ENCODE measurements at regions not wholly inside any gene's neighbourhood (a gene's known extent, or its start where the extent isn't known, plus 50 kb on each side); places are given as distances from the start of the nearest gene placed in this dataset.

GRCh38 chr21:41068496-41068895 lies 99.5 kb upstream of the BACE2 start:
- Histone ChIP-seq H3K9me3 (no peaks in the 10 kb centered on the region), H3K27me3 (no peaks in the 10 kb centered on the region), H3K36me3 (ENCODE audit: low read depth, missing control alignments) (no peaks in the 10 kb centered on the region), H3K27ac (no peak overlapping the region), H3K4me1 (no peaks in the 10 kb centered on the region), H3K4me3 (no peak overlapping the region)
- no peak for DNase-seq
- TF ChIP-seq POLR2A (IDR thresholded peaks at IDR 0.05) (no peak), CTCF (IDR thresholded peaks at IDR 0.05) (no peak)
- intact Hi-C loops (cut with DNase I; ENCODE audit: low total_unique reads) = no loop called here
- WGBS, 2 donors = 29 to 47% methylated on average over 7 of the region's 7 CpGs

GRCh38 chr21:41068967-41069642 lies 98.9 kb upstream of the BACE2 start:
- 11% methylated on average over 22 to 30 of the region's 30 CpGs for WGBS, 2 donors
- intact Hi-C loops (cut with DNase I; ENCODE audit: low total_unique reads) = no loop called here
- H3K4me3 ChIP-seq = no peak overlapping the region

GRCh38 chr21:41070284-41070683 lies 97.7 kb upstream of the BACE2 start:
- 74 to 78% methylated on average over 2 of the region's 2 CpGs for WGBS, 2 donors
- no peaks in the 10 kb centered on the region for H3K4me1 ChIP-seq
- no peak overlapping the region for H3K4me3 ChIP-seq
- TF ChIP-seq POLR2A (IDR thresholded peaks at IDR 0.05) (no peak), CTCF (IDR thresholded peaks at IDR 0.05) (no peak)
- H3K36me3 ChIP-seq (ENCODE audit: low read depth, missing control alignments) = no peaks in the 10 kb centered on the region
- H3K27ac ChIP-seq = no peak overlapping the region
- no peaks in the 10 kb centered on the region for H3K9me3 ChIP-seq
- no peaks in the 10 kb centered on the region for H3K27me3 ChIP-seq
- intact Hi-C loops (cut with DNase I; ENCODE audit: low total_unique reads) = no loop called here
- no peak for DNase-seq

More at GRCh38 chr21:41068967-41069642, 98.9 kb upstream of the BACE2 start:
- peak; percentile 93 for DNase-seq
- no peak overlapping the region for H3K27ac ChIP-seq
- H3K9me3 ChIP-seq = no peaks in the 10 kb centered on the region
- TF ChIP-seq POLR2A (IDR thresholded peaks at IDR 0.05) = no peak
- TF ChIP-seq CTCF (IDR thresholded peaks at IDR 0.05) = peak; percentile 38 to 77 (median 74)
- H3K36me3 ChIP-seq (ENCODE audit: low read depth, missing control alignments) = no peaks in the 10 kb centered on the region
- no peaks in the 10 kb centered on the region for H3K4me1 ChIP-seq
- H3K27me3 ChIP-seq = no peaks in the 10 kb centered on the region

- no peak overlapping the region for H3K27ac ChIP-seq
- intact Hi-C loops (cut with DNase I; ENCODE audit: low total_unique reads) = no loop called here
- no peak for TF ChIP-seq POLR2A (IDR thresholded peaks at IDR 0.05)
- TF ChIP-seq CTCF (IDR thresholded peaks at IDR 0.05) = no peak
- DNase-seq = peak; percentile 45
- H3K4me3 ChIP-seq = no peak overlapping the region
- no peaks in the 10 kb centered on the region for H3K9me3 ChIP-seq
- H3K36me3 ChIP-seq (ENCODE audit: low read depth, missing control alignments) = no peaks in the 10 kb centered on the region
- no peaks in the 10 kb centered on the region for H3K27me3 ChIP-seq
- WGBS, 2 donors = 64 to 67% methylated on average over 11 of the region's 11 CpGs
- H3K4me1 ChIP-seq = no peaks in the 10 kb centered on the region
Measured at GRCh38 chr21:41071258-41072171, 96.4 kb upstream of the BACE2 start.

All from testis (tissue), 2 donors.